ENCODE measurements at regions not wholly inside any gene's neighbourhood (a gene's known extent, or its start where the extent isn't known, plus 50 kb on each side); places are given as distances from the start of the nearest gene placed in this dataset.

GRCh38 chrX:69284491-69284890, 119.2 kb upstream of the PJA1 start:
- TF ChIP-seq POLR2A (IDR thresholded peaks at IDR 0.05; ENCODE audit: low read depth, low read length) (no peak), POLR2AphosphoS5 (IDR thresholded peaks at IDR 0.05; ENCODE audit: low read depth, low read length) (no peak), TAF1 (IDR thresholded peaks at IDR 0.05; ENCODE audit: borderline replicate concordance, low read depth, low read length) (no peak)
